ENCODE measurements at regions not wholly inside any gene's neighbourhood (a gene's known extent, or its start where the extent isn't known, plus 50 kb on each side); places are given as distances from the start of the nearest gene placed in this dataset.

GRCh38 chr11:15625691-15626090 is 511.0 kb downstream of the INSC start:
- H3K4me1 Mint-ChIP-seq (ENCODE audit: low read depth) = no peaks in the 10 kb centered on the region
- peaks cover 5% of the 10 kb centered on the region for H3K27me3 Mint-ChIP-seq (ENCODE audit: low read depth)
- CTCF ChIA-PET = no interaction called here
- H3K4me3 Mint-ChIP-seq = no peak overlapping the region
- H3K27ac Mint-ChIP-seq = no peak overlapping the region
- no peak for DNase-seq
- no peaks in the 10 kb centered on the region for H3K9me3 Mint-ChIP-seq
- intact Hi-C loops (cut with micrococcal nuclease) = no loop called here
- H3K36me3 Mint-ChIP-seq (ENCODE audit: low read depth) = no peaks in the 10 kb centered on the region

GRCh38 chr11:15627560-15627959 is 512.8 kb downstream of the INSC start:
- Mint-ChIP-seq H3K4me1 (ENCODE audit: low read depth) (no peaks in the 10 kb centered on the region), H3K27me3 (ENCODE audit: low read depth) (peaks cover 4% of the 10 kb centered on the region), H3K9me3 (no peaks in the 10 kb centered on the region), H3K4me3 (no peak overlapping the region), H3K27ac (no peak overlapping the region), H3K36me3 (ENCODE audit: low read depth) (no peaks in the 10 kb centered on the region)
- intact Hi-C loops (cut with micrococcal nuclease) = no loop called here
- CTCF ChIA-PET = no interaction called here
- DNase-seq = no peak

- no peaks in the 10 kb centered on the region for H3K9me3 Mint-ChIP-seq
- peak; percentile 31 for DNase-seq
Observed at GRCh38 chr11:15629690-15630321, 515.1 kb downstream of the INSC start.

GRCh38 chr11:15630896-15631295 is 516.2 kb downstream of the INSC start:
- no peak for DNase-seq
- intact Hi-C loops (cut with micrococcal nuclease) = no loop called here
- Mint-ChIP-seq H3K27me3 (ENCODE audit: low read depth) (peaks cover 11% of the 10 kb centered on the region), H3K4me3 (no peak overlapping the region), H3K27ac (no peak overlapping the region), H3K4me1 (ENCODE audit: low read depth) (no peaks in the 10 kb centered on the region), H3K9me3 (no peaks in the 10 kb centered on the region), H3K36me3 (ENCODE audit: low read depth) (no peaks in the 10 kb centered on the region)
- CTCF ChIA-PET = interaction anchor here (0.7 kb wide), 1 partner anchor 428 kb away, joined by 4 read pairs; no protein-coding TSS in a partner anchor

More at GRCh38 chr11:15629690-15630321, 515.1 kb downstream of the INSC start:
- H3K4me1 Mint-ChIP-seq (ENCODE audit: low read depth) = no peaks in the 10 kb centered on the region
- H3K36me3 Mint-ChIP-seq (ENCODE audit: low read depth) = no peaks in the 10 kb centered on the region
- intact Hi-C loops (cut with micrococcal nuclease) = no loop called here
- CTCF ChIA-PET = interaction anchor here (0.7 kb wide), 1 partner anchor 429 kb away, joined by 4 read pairs; no protein-coding TSS in a partner anchor
- H3K27me3 Mint-ChIP-seq (ENCODE audit: low read depth) = peaks cover 11% of the 10 kb centered on the region
- H3K27ac Mint-ChIP-seq = no peak overlapping the region
- no peak overlapping the region for H3K4me3 Mint-ChIP-seq

GRCh38 chr11:15635521-15635920 is 520.8 kb downstream of the INSC start:
- H3K4me1 Mint-ChIP-seq (ENCODE audit: low read depth) = no peaks in the 10 kb centered on the region
- H3K36me3 Mint-ChIP-seq (ENCODE audit: low read depth) = no peaks in the 10 kb centered on the region
- peaks cover 11% of the 10 kb centered on the region for H3K27me3 Mint-ChIP-seq (ENCODE audit: low read depth)
- no peaks in the 10 kb centered on the region for H3K9me3 Mint-ChIP-seq
- CTCF ChIA-PET = no interaction called here
- intact Hi-C loops (cut with micrococcal nuclease) = no loop called here
- H3K27ac Mint-ChIP-seq = no peak overlapping the region
- no peak for DNase-seq
- H3K4me3 Mint-ChIP-seq = no peak overlapping the region

GRCh38 chr11:15636521-15637089 is 521.9 kb downstream of the INSC start:
- no peaks in the 10 kb centered on the region for H3K4me1 Mint-ChIP-seq (ENCODE audit: low read depth)
- no peak overlapping the region for H3K27ac Mint-ChIP-seq
- no peaks in the 10 kb centered on the region for H3K36me3 Mint-ChIP-seq (ENCODE audit: low read depth)
- CTCF ChIA-PET = no interaction called here
- H3K4me3 Mint-ChIP-seq = no peak overlapping the region
- H3K27me3 Mint-ChIP-seq (ENCODE audit: low read depth) = peaks cover 11% of the 10 kb centered on the region
- intact Hi-C loops (cut with micrococcal nuclease) = no loop called here
- H3K9me3 Mint-ChIP-seq = no peaks in the 10 kb centered on the region
- no peak for DNase-seq

- H3K27ac Mint-ChIP-seq = no peak overlapping the region
- intact Hi-C loops (cut with micrococcal nuclease) = no loop called here
- H3K4me1 Mint-ChIP-seq (ENCODE audit: low read depth) = no peaks in the 10 kb centered on the region
- CTCF ChIA-PET = no interaction called here
- no peak for DNase-seq
- H3K9me3 Mint-ChIP-seq = no peaks in the 10 kb centered on the region
- H3K27me3 Mint-ChIP-seq (ENCODE audit: low read depth) = peaks cover 5% of the 10 kb centered on the region
- H3K4me3 Mint-ChIP-seq = no peak overlapping the region
- H3K36me3 Mint-ChIP-seq (ENCODE audit: low read depth) = no peaks in the 10 kb centered on the region
Observed at GRCh38 chr11:15638386-15638787, 523.7 kb downstream of the INSC start.

- intact Hi-C loops (cut with micrococcal nuclease) = no loop called here
- H3K27me3 Mint-ChIP-seq (ENCODE audit: low read depth) = no peaks in the 10 kb centered on the region
- no peak overlapping the region for H3K4me3 Mint-ChIP-seq
- no peaks in the 10 kb centered on the region for H3K36me3 Mint-ChIP-seq (ENCODE audit: low read depth)
- CTCF ChIA-PET = no interaction called here
- no peak for DNase-seq
- H3K27ac Mint-ChIP-seq = no peak overlapping the region
- no peaks in the 10 kb centered on the region for H3K4me1 Mint-ChIP-seq (ENCODE audit: low read depth)
- no peaks in the 10 kb centered on the region for H3K9me3 Mint-ChIP-seq
Observed at GRCh38 chr11:15640318-15640717, 525.6 kb downstream of the INSC start.

- no peak for DNase-seq
- Mint-ChIP-seq H3K4me3 (no peak overlapping the region), H3K9me3 (no peaks in the 10 kb centered on the region), H3K27me3 (ENCODE audit: low read depth) (no peaks in the 10 kb centered on the region), H3K4me1 (ENCODE audit: low read depth) (no peaks in the 10 kb centered on the region), H3K27ac (no peak overlapping the region), H3K36me3 (ENCODE audit: low read depth) (no peaks in the 10 kb centered on the region)
- CTCF ChIA-PET = interaction anchor here (1.1 kb wide), 1 partner anchor 10 kb away, joined by 3 read pairs; no protein-coding TSS in a partner anchor
- intact Hi-C loops (cut with micrococcal nuclease) = no loop called here
Observed at GRCh38 chr11:15641271-15642045, 526.7 kb downstream of the INSC start.

GRCh38 chr11:15645201-15645600 is 530.5 kb downstream of the INSC start:
- H3K27me3 Mint-ChIP-seq (ENCODE audit: low read depth) = peaks cover 3% of the 10 kb centered on the region
- DNase-seq = no peak
- no peaks in the 10 kb centered on the region for H3K4me1 Mint-ChIP-seq (ENCODE audit: low read depth)
- H3K4me3 Mint-ChIP-seq = no peak overlapping the region
- intact Hi-C loops (cut with micrococcal nuclease) = no loop called here
- no peaks in the 10 kb centered on the region for H3K9me3 Mint-ChIP-seq
- no peaks in the 10 kb centered on the region for H3K36me3 Mint-ChIP-seq (ENCODE audit: low read depth)
- H3K27ac Mint-ChIP-seq = no peak overlapping the region
- CTCF ChIA-PET = interaction anchor here (0.8 kb wide), 1 partner anchor 969 kb away, joined by 3 read pairs; no protein-coding TSS in a partner anchor

- intact Hi-C loops (cut with micrococcal nuclease) = loop anchor here (1.0 kb wide), 2 partner anchors 957 to 964 kb away; no protein-coding TSS in a partner anchor
- CTCF ChIA-PET = interaction anchor here (0.6 to 2.0 kb wide), 8 partner anchors 17 to 483 kb away, joined by 3 to 5 read pairs (median 3); no protein-coding TSS in a partner anchor
- peaks cover 4% of the 10 kb centered on the region for H3K4me1 Mint-ChIP-seq (ENCODE audit: low read depth)
Observed at GRCh38 chr11:15649371-15650104, 534.8 kb downstream of the INSC start.

More at GRCh38 chr11:15649371-15650104, 534.8 kb downstream of the INSC start:
- H3K9me3 Mint-ChIP-seq = no peaks in the 10 kb centered on the region
- no peak overlapping the region for H3K4me3 Mint-ChIP-seq
- DNase-seq = no peak
- peaks cover 22% of the 10 kb centered on the region for H3K27me3 Mint-ChIP-seq (ENCODE audit: low read depth)
- H3K36me3 Mint-ChIP-seq (ENCODE audit: low read depth) = no peaks in the 10 kb centered on the region
- H3K27ac Mint-ChIP-seq = no peak overlapping the region
